Body of pancreas (tissue), 4 donors: ENCODE measurements at regions not wholly inside any gene's neighbourhood (a gene's known extent, or its start where the extent isn't known, plus 50 kb on each side); places are given as distances from the start of the nearest gene placed in this dataset.

ENCODE experiments used
- POLR2A ChIP-seq, 3 donors: fragments of 450-650 bp; IDR thresholded peaks; one replicate each; pipeline ENCODE4 v1.6.1; 2016; ENCODE audit warnings: antibody characterized with exemption in 3 of 3, mild to moderate bottlenecking in 2 of 3
- TF ChIP-seq, protein P1 (sequence below), 7 experiments: fragments of 450-650 bp in 4 of 7; fragments of 200-600 bp in 3 of 7; sonication (generic) in 3 of 7; IDR thresholded peaks; one replicate each; pipeline ENCODE4 v1.5.1; 2016 to 2019; ENCODE audit warnings: antibody characterized with exemption in 7 of 7

DNA sequence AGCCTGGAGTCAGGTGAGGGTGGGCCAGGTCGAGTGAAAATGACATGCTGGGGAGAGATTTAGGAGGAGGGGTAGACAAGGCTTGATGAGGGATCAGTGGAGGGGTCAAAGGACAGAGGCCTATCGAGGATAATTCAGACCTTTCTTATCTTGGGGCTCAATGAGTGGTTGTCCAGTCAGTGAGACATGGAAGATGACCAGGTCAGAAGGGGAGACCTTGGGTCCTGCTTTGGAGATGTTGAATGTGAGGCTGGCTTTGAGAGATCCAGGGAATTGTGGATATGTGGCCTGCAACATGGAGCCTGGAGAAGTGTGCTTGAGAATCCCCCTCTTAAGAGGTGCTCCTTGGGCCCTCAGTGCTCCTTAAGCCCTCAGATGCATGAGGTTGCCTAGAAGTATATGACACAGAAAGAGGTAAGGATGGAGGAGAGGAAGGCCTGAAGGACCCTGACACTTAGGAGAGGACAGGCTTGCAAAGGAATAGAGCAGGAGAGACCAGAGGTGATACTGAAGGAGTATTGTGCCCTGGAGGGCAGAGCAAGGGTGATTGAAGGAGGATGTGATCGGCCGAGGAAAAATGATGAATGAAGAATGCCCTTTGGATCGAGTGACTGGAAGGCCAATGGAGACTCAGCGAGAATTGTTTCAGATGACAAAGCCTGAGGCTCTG is 129.8 kb upstream of the GPR26 start:
- TF ChIP-seq, protein P1, sequence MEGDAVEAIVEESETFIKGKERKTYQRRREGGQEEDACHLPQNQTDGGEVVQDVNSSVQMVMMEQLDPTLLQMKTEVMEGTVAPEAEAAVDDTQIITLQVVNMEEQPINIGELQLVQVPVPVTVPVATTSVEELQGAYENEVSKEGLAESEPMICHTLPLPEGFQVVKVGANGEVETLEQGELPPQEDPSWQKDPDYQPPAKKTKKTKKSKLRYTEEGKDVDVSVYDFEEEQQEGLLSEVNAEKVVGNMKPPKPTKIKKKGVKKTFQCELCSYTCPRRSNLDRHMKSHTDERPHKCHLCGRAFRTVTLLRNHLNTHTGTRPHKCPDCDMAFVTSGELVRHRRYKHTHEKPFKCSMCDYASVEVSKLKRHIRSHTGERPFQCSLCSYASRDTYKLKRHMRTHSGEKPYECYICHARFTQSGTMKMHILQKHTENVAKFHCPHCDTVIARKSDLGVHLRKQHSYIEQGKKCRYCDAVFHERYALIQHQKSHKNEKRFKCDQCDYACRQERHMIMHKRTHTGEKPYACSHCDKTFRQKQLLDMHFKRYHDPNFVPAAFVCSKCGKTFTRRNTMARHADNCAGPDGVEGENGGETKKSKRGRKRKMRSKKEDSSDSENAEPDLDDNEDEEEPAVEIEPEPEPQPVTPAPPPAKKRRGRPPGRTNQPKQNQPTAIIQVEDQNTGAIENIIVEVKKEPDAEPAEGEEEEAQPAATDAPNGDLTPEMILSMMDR (IDR thresholded peaks at IDR 0.05): no peak
- TF ChIP-seq POLR2A (IDR thresholded peaks at IDR 0.05): no peak
